WTC11 (cell line): ENCODE measurements at regions not wholly inside any gene's neighbourhood (a gene's known extent, or its start where the extent isn't known, plus 50 kb on each side); places are given as distances from the start of the nearest gene placed in this dataset.

ENCODE experiments used
- ATF3 ChIP-seq: sonication (generic); formaldehyde crosslinking; conservative IDR thresholded peaks from 2 replicates; pipeline ENCODE4 v1.8.1; 2022; ENCODE audit warnings: mild to moderate bottlenecking, missing genetic modification reagents
- CTCF ChIP-seq: fragments of 200-600 bp; IDR thresholded peaks from 2 replicates; pipeline ENCODE4 v1.8.0; 2022; ENCODE audit warnings: antibody characterized with exemption
- FOXJ3 ChIP-seq: sonication (generic); formaldehyde crosslinking; IDR thresholded peaks from 2 replicates; pipeline ENCODE4 v1.9.0; 2021; ENCODE audit warnings: missing genetic modification reagents, mild to moderate bottlenecking, borderline replicate concordance
- HMGXB4 ChIP-seq: sonication (generic); formaldehyde crosslinking; IDR thresholded peaks from 2 replicates; pipeline ENCODE4 v1.8.1; 2023; ENCODE audit warnings: mild to moderate bottlenecking, moderate library complexity, missing genetic modification reagents
- NFYB ChIP-seq: sonication (generic); formaldehyde crosslinking; conservative IDR thresholded peaks from 2 replicates; pipeline ENCODE4 v1.8.0; 2022; ENCODE audit warnings: low read depth, missing genetic modification reagents
- NR2C2 ChIP-seq: sonication (generic); formaldehyde crosslinking; IDR thresholded peaks from 2 replicates; pipeline ENCODE4 v1.8.0; 2022; ENCODE audit warnings: mild to moderate bottlenecking, missing genetic modification reagents
- STAT6 ChIP-seq: sonication (generic); formaldehyde crosslinking; conservative IDR thresholded peaks from 2 replicates; pipeline ENCODE4 v1.8.1; 2023; ENCODE audit warnings: mild to moderate bottlenecking, low read depth, missing genetic modification reagents, moderate library complexity
- TCF7 ChIP-seq: sonication (generic); formaldehyde crosslinking; IDR thresholded peaks from 2 replicates; pipeline ENCODE4 v1.8.0; 2022; ENCODE audit warnings: mild to moderate bottlenecking, low read depth, missing genetic modification reagents, moderate library complexity
- USF2 ChIP-seq: sonication (generic); formaldehyde crosslinking; IDR thresholded peaks from 2 replicates; pipeline ENCODE4 v1.8.1; 2023; ENCODE audit warnings: mild to moderate bottlenecking, missing genetic modification reagents, moderate library complexity
- ZNF232 ChIP-seq: sonication (generic); formaldehyde crosslinking; IDR thresholded peaks from 2 replicates; pipeline ENCODE4 v1.8.0; 2022; ENCODE audit warnings: mild to moderate bottlenecking, missing genetic modification reagents

- no peak for TF ChIP-seq HMGXB4 (CRISPR knock-in tag)
- no peak for TF ChIP-seq CTCF
- no peak for TF ChIP-seq ZNF232 (CRISPR knock-in tag)
- TF ChIP-seq TCF7 (CRISPR knock-in tag), result no peak
- no peak for TF ChIP-seq NFYB (CRISPR knock-in tag)
- TF ChIP-seq ATF3 (CRISPR knock-in tag), result no peak
- no peak for TF ChIP-seq FOXJ3 (CRISPR knock-in tag)
- TF ChIP-seq USF2, result no peak
- TF ChIP-seq STAT6 (CRISPR knock-in tag), result no peak
- no peak for TF ChIP-seq NR2C2 (CRISPR knock-in tag)
These were observed 65.7 kb downstream of the RAD54L2 start for GRCh38 chr3:51604212-51604611.
